Motor neuron (in vitro differentiated cells): ENCODE measurements at regions not wholly inside any gene's neighbourhood (a gene's known extent, or its start where the extent isn't known, plus 50 kb on each side); places are given as distances from the start of the nearest gene placed in this dataset.

Experiments
- ATAC-seq, 8 experiments: fragments of 200-7000 bp; cut with Tn5 transposase; replicated peaks in 6 of 8; 2 replicates each; pipeline ENCODE4 v1.8.0; 2021; ENCODE audit warnings: mild to moderate bottlenecking in 8 of 8, moderate library complexity in 8 of 8
- H3K27ac ChIP-seq, 2 donors: fragments of 250-450 bp; sonication (Bioruptor Pico); 2 replicates each; pipeline ENCODE4 v1.9.0; 2021; ENCODE audit warnings: antibody characterized with exemption in 2 of 2, mild to moderate bottlenecking in 2 of 2, moderate library complexity in 1 of 2
- H3K4me1 ChIP-seq, 2 donors: fragments of 250-450 bp; sonication (Bioruptor Pico); replicated peaks in 1 of 2; 2 replicates each; pipeline ENCODE4 v1.6.1; 2021; ENCODE audit warnings: antibody characterized with exemption in 2 of 2, mild to moderate bottlenecking in 2 of 2, moderate library complexity in 1 of 2
- H3K4me3 ChIP-seq, 5 donors: fragments of 250-450 bp; sonication (Bioruptor Pico); 2 replicates each; pipeline ENCODE4 v1.9.0; 2021; ENCODE audit warnings: antibody characterized with exemption in 5 of 5, mild to moderate bottlenecking in 5 of 5, moderate library complexity in 4 of 5
- WGBS, 10 experiments: fragments of 450-650 bp; shearing (Covaris generic); methylation state at CpG; one replicate each; pipeline ENCODE4 v1.0.0; 2022; 5-methylcytosine and 5-hydroxymethylcytosine counted together
- in situ Hi-C, 9 experiments: fragments of 400-800 bp; cut with MboI; loops; one replicate each; pipeline ENCODE4 v1.15.0; 2021; ENCODE audit warnings: low sequenced_read_pairs in 9 of 9, low pct_unique_long_range_greater_than_20kb in 2 of 9; ENCODE audit not compliant: unreplicated experiment in 9 of 9

DNA sequence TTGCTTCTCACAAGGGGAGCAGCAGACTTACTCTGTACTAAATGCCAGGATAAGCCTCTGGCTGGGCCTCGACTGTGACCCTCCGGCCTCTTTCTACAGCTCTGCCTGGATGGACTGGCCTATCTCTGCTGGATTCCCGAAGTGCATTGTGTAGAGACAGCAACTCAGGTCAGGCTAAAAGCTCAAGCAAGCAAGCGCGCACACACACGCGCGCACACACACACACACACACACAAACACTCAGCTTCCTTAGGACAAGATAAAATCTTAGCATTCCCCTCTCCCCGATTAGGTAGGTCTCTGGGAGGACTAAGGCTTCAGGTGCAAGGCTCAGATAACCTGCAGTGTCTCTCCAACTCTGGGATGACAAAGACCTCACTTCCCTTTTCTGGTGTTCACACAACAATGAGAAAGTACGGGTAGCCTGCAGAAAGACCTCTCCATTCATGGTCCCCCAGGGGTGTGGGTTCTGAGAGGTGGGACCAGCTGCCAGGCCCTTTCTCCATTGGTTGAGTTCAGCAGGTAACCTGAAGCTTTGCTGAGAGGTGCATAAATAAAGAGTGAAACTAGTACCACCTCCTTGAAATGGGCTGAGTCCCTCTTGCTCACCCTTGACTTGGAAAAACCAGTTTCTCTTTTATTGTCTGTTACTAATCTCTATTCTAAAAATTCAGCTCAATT, 155.1 kb upstream of the CAMK1G start:
- H3K27ac ChIP-seq, result no peak overlapping the region
- 45 to 88% (median 58%) methylated on average over 1 to 10 of the region's 10 CpGs; no CpG with 5 or more reads in 3 of the 10 experiments for WGBS, 10 experiments
- no peak overlapping the region for H3K4me3 ChIP-seq
- peak in 2 of 8 experiments; percentile 24 to 35 for ATAC-seq
- peaks cover 25 to 29% of the 10 kb centered on the region in 2 donors for H3K4me1 ChIP-seq
- in situ Hi-C loops, result no loop called here

DNA sequence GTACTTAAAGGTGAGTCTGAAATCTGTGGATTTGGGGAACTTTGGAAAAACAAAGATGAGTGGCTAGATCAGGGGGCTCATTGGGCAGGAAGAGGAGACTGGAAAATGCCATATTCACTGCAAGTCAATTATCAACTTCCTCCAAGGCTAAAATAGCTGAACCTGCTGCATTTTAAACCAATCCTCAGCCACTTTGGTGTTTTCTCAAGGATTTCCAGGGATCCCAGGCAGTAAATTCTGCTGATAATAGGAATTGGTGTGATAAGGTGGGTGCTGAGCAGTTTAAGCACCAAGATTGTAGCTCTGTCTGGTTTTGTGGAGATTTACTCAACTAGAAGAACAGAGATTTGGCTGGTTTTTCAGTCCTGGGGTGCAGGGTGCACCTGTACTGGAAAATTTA, 153.9 kb upstream of the CAMK1G start:
- Histone ChIP-seq H3K4me1 (peaks cover 28 to 34% of the 10 kb centered on the region in 2 donors), H3K4me3 (no peak overlapping the region), H3K27ac (no peak overlapping the region)
- no peak for ATAC-seq
- in situ Hi-C loops, result no loop called here

DNA sequence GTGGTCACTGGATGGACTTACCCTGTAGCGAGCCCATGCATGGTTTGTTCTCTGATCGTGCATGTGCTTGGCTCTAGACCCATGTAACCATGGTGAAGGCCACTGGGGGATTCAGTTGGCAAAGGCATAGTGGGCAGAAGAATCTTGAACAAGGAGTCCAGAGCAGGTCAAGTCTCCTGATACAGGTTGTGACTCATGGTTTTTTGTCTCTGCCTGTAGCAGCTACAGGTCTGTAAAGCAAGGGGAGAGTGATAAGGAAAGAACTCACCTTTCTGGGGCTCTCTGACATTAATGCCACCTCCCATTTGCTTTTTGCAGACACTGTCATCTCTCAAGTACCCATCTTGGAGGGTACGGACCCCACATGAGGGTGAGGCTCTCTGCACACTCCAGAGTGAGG, 153.4 kb upstream of the CAMK1G start:
- no peak overlapping the region for H3K27ac ChIP-seq
- in situ Hi-C loops, result no loop called here
- ATAC-seq, result no peak
- 50 to 100% (median 90%) methylated on average over 1 to 3 of the region's 3 CpGs; no CpG with 5 or more reads in 4 of the 10 experiments for WGBS, 10 experiments
- peaks cover 29 to 39% of the 10 kb centered on the region in 2 donors for H3K4me1 ChIP-seq
- H3K4me3 ChIP-seq, result no peak overlapping the region

DNA sequence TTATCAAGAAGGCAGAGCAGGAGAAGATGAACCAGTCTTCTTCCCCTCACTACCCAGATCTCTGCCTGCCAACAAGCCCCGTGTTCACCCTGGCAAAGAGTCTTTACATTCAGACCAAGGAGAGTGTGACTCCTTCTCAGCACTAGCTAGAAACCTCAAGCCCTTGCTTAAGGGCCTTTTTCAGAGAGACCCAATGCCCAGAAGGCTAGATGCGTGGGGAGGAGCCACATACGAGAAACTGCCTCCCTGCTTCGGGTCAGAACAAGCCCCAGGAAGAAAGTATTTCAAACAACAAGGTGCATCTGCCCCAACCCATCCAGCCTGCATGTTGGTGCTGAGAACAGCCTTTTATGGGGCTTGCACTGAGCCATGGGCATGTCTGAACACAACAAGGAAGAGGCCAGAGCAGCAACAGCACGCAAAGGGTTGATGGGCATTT, 152.7 kb upstream of the CAMK1G start:
- H3K27ac ChIP-seq, result no peak overlapping the region

DNA sequence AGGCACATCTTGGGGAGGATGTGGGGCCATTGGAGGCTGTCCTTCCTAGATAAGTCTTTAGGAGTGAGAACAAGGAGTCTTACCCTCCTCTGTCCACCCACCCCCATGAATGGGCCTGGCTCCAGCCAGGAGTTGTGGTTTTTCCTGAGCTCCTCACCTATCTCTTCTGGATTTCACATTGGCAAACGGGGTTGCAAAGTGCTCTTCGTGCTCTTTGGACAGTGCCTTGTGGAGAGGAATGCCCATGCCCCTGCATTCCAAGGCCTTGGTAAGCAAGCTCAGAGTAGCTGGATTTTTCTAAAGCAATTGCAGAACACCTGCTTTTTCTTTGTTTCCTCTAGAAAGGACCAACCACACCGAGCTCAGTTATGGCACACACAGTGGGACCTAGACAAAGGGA, 152.1 kb upstream of the CAMK1G start:
- in situ Hi-C loops, result no loop called here
- no peak for ATAC-seq
- Histone ChIP-seq H3K4me3 (no peak overlapping the region), H3K4me1 (peaks cover 32 to 48% of the 10 kb centered on the region in 2 donors), H3K27ac (no peak overlapping the region)
- WGBS, 10 experiments, result 37 to 100% (median 94%) methylated on average over 1 to 3 of the region's 3 CpGs; no CpG with 5 or more reads in 5 of the 10 experiments

More for the DNA sequence above, 152.7 kb upstream of the CAMK1G start:
- Histone ChIP-seq H3K4me3 (no peak overlapping the region), H3K4me1 (peaks cover 35 to 46% of the 10 kb centered on the region in 2 donors)
- in situ Hi-C loops, result no loop called here
- WGBS, 10 experiments, result 80 to 100% (median 97%) methylated on average over 1 to 5 of the region's 5 CpGs; no CpG with 5 or more reads in 2 of the 10 experiments
- ATAC-seq, result no peak

DNA sequence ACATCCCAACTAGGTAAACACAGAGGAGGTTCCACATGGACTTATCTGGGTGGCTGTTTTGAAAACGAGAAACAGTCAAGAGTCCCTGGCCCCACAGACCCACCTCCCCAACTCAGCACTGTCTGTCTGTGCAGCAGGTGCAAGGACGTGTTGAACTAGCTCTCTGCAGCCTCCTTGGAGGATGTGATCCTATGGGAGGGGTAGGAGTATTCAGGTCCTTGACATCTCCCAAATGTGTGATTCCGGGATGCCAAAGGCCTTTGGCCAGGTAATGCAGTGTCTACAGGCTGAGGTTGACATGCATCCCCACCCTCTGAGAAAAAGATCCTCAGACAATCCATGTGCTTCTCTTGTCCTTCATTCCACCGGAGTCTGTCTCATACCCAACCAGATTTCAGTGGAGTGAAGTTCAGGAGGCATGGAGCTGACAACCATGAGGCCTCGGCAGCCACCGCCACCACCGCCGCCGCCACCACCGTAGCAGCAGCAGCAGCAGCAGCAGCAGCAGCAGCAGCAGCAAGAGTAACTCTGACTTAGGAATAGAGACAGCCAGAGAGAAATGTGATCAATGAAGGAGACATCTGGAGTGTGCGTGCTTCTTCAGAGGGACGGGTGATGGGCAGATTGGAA, 151.6 kb upstream of the CAMK1G start:
- no peak for ATAC-seq
- Histone ChIP-seq H3K4me3 (no peak overlapping the region), H3K27ac (peak overlapping the region in 1 of 2 donors; percentile 24), H3K4me1 (peaks cover 32 to 48% of the 10 kb centered on the region in 2 donors)
- in situ Hi-C loops, result no loop called here
- WGBS, 10 experiments, result 17 to 100% (median 80%) methylated on average over 1 to 10 of the region's 12 CpGs; no CpG with 5 or more reads in 1 of the 10 experiments

DNA sequence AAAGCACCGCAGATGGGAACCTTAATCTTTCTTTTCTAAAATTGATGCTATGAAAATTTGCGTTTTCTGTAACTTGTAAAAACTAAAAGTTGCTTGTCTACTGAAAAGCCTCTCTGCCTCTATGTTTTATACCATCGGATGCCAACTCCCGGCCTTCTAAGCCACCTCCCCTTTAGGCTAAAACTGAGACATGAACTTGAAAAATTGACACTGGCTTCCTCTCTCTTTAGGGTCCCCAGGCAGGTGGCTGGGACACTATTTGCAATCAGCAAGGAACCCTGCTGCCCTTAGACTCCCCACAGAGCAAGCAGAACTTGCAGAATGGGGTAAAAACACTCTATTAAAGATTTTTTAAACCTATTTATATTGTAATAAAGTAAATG, 151.1 kb upstream of the CAMK1G start:
- in situ Hi-C loops, result no loop called here
- 46 to 81% (median 64%) methylated on average over 2 to 4 of the region's 4 CpGs; no CpG with 5 or more reads in 2 of the 10 experiments for WGBS, 10 experiments
- H3K27ac ChIP-seq, result no peak overlapping the region
- peaks cover 32 to 48% of the 10 kb centered on the region in 2 donors for H3K4me1 ChIP-seq
- peak in 1 of 8 experiments; percentile 2 for ATAC-seq
- H3K4me3 ChIP-seq, result no peak overlapping the region

DNA sequence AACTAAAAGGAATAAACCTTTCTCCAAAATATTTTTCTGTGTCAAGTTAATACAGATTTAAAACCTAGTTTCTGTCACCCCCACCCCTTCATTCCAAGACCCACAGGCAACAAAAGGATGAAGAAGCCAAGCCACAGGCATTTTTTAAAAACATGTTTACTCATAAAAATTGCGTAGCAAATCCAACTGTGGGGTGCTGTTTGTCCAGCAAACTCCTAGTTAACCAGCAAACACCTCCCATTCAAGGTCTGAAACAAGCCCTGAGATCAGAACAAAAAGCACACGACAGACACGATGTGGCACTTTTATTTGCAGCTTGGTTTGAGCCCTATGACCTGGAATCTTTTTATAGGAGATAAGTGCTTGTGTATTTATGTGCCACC, 149.9 kb upstream of the CAMK1G start:
- Histone ChIP-seq H3K27ac (peak overlapping the region; percentile 17 to 19), H3K4me1 (peaks cover 28 to 55% of the 10 kb centered on the region in 2 donors), H3K4me3 (no peak overlapping the region)
- in situ Hi-C loops, result no loop called here
- ATAC-seq, result no peak
- WGBS, 10 experiments, result 0 to 79% (median 69%) methylated on average over 1 to 3 of the region's 3 CpGs; no CpG with 5 or more reads in 2 of the 10 experiments

DNA sequence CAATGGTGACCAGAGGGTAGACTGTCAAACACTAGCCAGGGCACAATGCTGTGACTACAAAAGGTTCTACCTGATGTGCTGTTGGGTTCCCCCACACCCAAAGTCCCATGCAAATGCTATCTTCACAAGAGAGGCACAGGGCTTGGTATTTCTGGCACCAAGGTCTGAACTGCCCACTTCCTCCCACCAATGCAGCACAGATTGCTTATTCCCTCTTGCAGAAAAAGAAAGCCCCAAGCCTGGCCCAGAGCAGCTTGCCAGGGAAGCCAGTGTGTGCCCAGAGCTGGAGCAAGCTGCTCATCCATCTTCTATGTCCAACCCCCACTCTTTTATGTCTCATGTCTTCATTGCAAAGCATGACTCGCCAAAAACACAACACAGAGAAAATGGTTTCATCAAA, 149.4 kb upstream of the CAMK1G start:
- in situ Hi-C loops, result no loop called here
- H3K4me3 ChIP-seq, result no peak overlapping the region

DNA sequence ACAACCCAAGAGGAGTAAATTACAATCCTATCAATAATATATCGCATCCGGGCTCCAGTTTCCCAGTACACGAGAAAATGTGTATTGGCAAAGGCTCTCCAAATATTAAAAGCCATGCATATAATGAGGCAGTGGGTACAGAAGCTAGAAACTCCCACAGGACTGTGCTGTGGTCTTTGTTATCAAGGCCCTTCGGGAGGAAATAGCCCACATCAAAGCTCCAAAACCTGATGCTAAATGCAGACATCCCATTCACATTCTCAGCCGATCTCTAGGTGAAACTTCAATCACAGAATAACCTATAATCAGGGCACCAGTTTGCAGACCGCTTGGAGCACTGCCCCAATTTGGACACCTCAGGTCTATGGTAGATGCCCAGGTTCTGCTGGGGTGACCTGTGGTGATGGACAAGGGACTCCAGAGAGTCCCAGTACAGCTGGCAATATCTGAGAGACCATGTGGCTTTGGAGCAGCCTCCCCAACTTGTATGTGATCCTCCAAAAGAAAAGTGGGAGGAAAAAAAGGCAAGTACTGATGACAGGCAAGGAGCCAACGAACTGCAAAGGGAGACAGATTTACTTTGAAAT, 148.8 kb upstream of the CAMK1G start:
- ATAC-seq, result no peak
- 75 to 95% (median 83%) methylated on average over 2 to 7 of the region's 7 CpGs; no CpG with 5 or more reads in 2 of the 10 experiments for WGBS, 10 experiments
- H3K27ac ChIP-seq, result no peak overlapping the region
- in situ Hi-C loops, result no loop called here
- peaks cover 28 to 55% of the 10 kb centered on the region in 2 donors for H3K4me1 ChIP-seq
- H3K4me3 ChIP-seq, result no peak overlapping the region

More for the DNA sequence above, 149.4 kb upstream of the CAMK1G start:
- no peak overlapping the region for H3K27ac ChIP-seq
- WGBS, 10 experiments, result 29 to 89% (median 75%) methylated on average over 1 of the region's 1 CpG; no CpG with 5 or more reads in 2 of the 10 experiments
- ATAC-seq, result peak in 3 of 8 experiments; percentile 23 to 32 (median 26)
- H3K4me1 ChIP-seq, result peaks cover 28 to 55% of the 10 kb centered on the region in 2 donors

DNA sequence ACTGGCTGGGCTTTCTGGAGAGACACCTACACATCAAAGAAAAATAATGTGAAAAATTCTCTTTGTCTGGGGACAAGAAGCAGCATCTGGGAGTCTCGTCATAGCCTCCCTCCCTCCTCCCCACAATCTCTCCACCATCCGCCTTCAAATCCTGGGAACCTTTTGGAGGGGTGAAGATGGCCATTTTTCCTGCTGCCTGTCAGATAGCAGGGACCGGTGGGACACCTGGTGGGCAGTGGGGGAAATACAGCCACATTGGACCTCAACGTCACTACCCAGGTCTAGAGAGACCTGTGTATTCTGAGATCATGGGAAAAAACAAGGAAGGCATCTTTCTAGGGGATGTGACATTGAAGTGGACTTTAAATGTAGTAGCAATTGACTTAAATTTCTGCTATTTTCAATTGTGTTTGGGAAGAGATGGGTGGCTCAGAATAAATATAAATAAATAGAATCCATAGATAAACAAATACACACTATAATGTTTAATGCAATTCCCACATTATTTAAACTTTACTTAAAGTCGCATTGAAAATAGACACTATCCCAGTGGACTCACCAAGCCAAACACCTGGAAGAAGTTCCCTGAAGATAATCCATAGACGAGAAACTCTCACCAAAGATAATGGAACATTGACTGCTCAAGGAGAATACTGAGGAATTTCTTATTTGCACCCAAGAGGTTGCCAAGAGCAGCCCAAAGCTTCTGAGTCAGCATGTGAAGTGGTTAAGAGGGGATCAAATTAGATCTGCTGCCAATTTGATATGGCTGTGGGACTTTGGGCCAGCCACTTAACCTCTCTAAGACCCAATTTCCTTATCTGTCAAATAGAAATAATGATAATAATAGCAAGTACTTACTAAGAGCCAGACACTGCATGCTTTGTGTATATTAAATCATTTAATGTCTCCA, 147.6 kb upstream of the CAMK1G start:
- Histone ChIP-seq H3K27ac (peak overlapping the region; percentile 27 to 60), H3K4me1 (peaks cover 28 to 52% of the 10 kb centered on the region in 2 donors), H3K4me3 (no peak overlapping the region)
- 25 to 100% (median 39%) methylated on average over 1 to 6 of the region's 6 CpGs for WGBS, 10 experiments
- peak; percentile 88 to 99 (median 96) for ATAC-seq
- in situ Hi-C loops, result no loop called here

DNA sequence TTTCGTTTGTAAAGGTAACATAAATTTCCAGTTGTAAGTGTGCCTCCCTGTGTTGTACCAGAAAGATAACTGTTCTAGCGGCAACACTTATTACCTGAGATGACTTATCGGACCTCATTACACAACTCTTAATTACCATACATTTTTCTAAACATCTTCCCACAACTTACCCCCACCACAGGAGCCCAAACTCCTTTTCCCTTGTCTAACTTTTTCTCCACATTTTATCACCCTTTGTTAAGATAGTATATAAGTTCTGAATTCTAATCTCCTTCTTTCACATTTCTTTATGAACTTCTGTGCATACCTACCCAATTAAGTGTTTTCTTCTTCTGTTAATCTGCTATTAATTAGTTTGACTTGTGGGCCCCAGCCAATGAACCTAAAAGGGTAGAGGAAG, 143.7 kb upstream of the CAMK1G start:
- no peak overlapping the region for H3K27ac ChIP-seq
- ATAC-seq, result no peak
- 64 to 100% (median 88%) methylated on average over 1 to 3 of the region's 3 CpGs; no CpG with 5 or more reads in 2 of the 10 experiments for WGBS, 10 experiments
- H3K4me3 ChIP-seq, result no peak overlapping the region
- peaks cover 8 to 22% of the 10 kb centered on the region in 2 donors for H3K4me1 ChIP-seq
- in situ Hi-C loops, result no loop called here
